ENCODE measurements at regions not wholly inside any gene's neighbourhood (a gene's known extent, or its start where the extent isn't known, plus 50 kb on each side); places are given as distances from the start of the nearest gene placed in this dataset.

- no peak for TF ChIP-seq CTCF (IDR thresholded peaks at IDR 0.05)
- TF ChIP-seq POLR2A (IDR thresholded peaks at IDR 0.05) = no peak
Measured at GRCh38 chr12:14129611-14130195, 148.3 kb upstream of the GRIN2B start.

Data from heart left ventricle (tissue), 13 donors.